Ecto neural progenitor cell (in vitro differentiated cells): ENCODE measurements at regions not wholly inside any gene's neighbourhood (a gene's known extent, or its start where the extent isn't known, plus 50 kb on each side); places are given as distances from the start of the nearest gene placed in this dataset.

ENCODE experiments used
- DNase-seq: peaks from one replicate; pipeline ENCODE4 v3.0.0-alpha.2; 2018; ENCODE audit warnings: low spot score

- peak; percentile 23 for DNase-seq
These were observed 92.6 kb downstream of the TTC32 start for GRCh38 chr2:19809206-19809605.

GRCh38 chr2:19807866-19808265 lies 93.9 kb downstream of the TTC32 start:
- DNase-seq, result peak; percentile 34

GRCh38 chr2:19807346-19807745 lies 94.4 kb downstream of the TTC32 start:
- peak; percentile 32 for DNase-seq

GRCh38 chr2:19806591-19806990 lies 95.2 kb downstream of the TTC32 start:
- peak; percentile 32 for DNase-seq

- DNase-seq, result peak; percentile 24
These were observed 95.7 kb downstream of the TTC32 start for GRCh38 chr2:19806131-19806530.

GRCh38 chr2:19805266-19805665 lies 96.5 kb downstream of the TTC32 start:
- DNase-seq, result no peak

GRCh38 chr2:19804639-19805260 lies 97.0 kb downstream of the TTC32 start:
- DNase-seq, result peak; percentile 5

GRCh38 chr2:19802086-19802841 lies 99.5 kb downstream of the TTC32 start:
- no peak for DNase-seq

GRCh38 chr2:19801367-19802080 lies 100.3 kb downstream of the TTC32 start:
- DNase-seq, result no peak

- DNase-seq, result no peak
These were observed 101.0 kb downstream of the TTC32 start for GRCh38 chr2:19800796-19801195.

- DNase-seq, result no peak
These were observed 101.7 kb downstream of the TTC32 start for GRCh38 chr2:19799881-19800780.

GRCh38 chr2:19797871-19798270 lies 103.9 kb downstream of the TTC32 start:
- DNase-seq, result no peak

GRCh38 chr2:19797243-19797810 lies 104.5 kb downstream of the TTC32 start:
- DNase-seq, result no peak

GRCh38 chr2:19796035-19796695 lies 105.6 kb downstream of the TTC32 start:
- DNase-seq, result no peak

- DNase-seq, result no peak
These were observed 108.5 kb downstream of the TTC32 start for GRCh38 chr2:19793132-19793750.

- DNase-seq, result no peak
These were observed 111.5 kb downstream of the TTC32 start for GRCh38 chr2:19790291-19790690.

GRCh38 chr2:19787134-19787533 lies 114.6 kb downstream of the TTC32 start:
- DNase-seq, result no peak

GRCh38 chr2:19786408-19787058 lies 115.2 kb downstream of the TTC32 start:
- no peak for DNase-seq

GRCh38 chr2:19785867-19786266 lies 115.9 kb downstream of the TTC32 start:
- no peak for DNase-seq

- DNase-seq, result no peak
These were observed 116.3 kb downstream of the TTC32 start for GRCh38 chr2:19785447-19785846.
